ENCODE measurements at regions not wholly inside any gene's neighbourhood (a gene's known extent, or its start where the extent isn't known, plus 50 kb on each side); places are given as distances from the start of the nearest gene placed in this dataset.

GRCh38 chr22:26753125-26753862 is 95.9 kb downstream of the MIAT start:
- Histone ChIP-seq H3K4me3 (ENCODE audit: low read length) (no peak overlapping the region), H3K36me3 (ENCODE audit: control insufficient read depth, insufficient read depth, low read length) (no peaks in the 10 kb centered on the region), H3K9me3 (replicated peaks; ENCODE audit: control insufficient read depth, low read depth, low read length) (peaks cover 6% of the 10 kb centered on the region), H3K27me3 (ENCODE audit: control insufficient read depth, insufficient read depth, low read length) (no peaks in the 10 kb centered on the region), H3K4me1 (ENCODE audit: control insufficient read depth, insufficient read depth, low read length) (peaks cover 2% of the 10 kb centered on the region), H3K27ac (ENCODE audit: low read length) (no peak overlapping the region)
- no peak for DNase-seq
- WGBS (ENCODE audit: insufficient coverage), result 86% methylated on average over 8 of the region's 10 CpGs

- Histone ChIP-seq H3K36me3 (ENCODE audit: control insufficient read depth, insufficient read depth, low read length) (no peaks in the 10 kb centered on the region), H3K9me3 (replicated peaks; ENCODE audit: control insufficient read depth, low read depth, low read length) (peaks cover 6% of the 10 kb centered on the region), H3K4me3 (ENCODE audit: low read length) (peak overlapping the region; percentile 11), H3K27ac (ENCODE audit: low read length) (no peak overlapping the region), H3K27me3 (ENCODE audit: control insufficient read depth, insufficient read depth, low read length) (no peaks in the 10 kb centered on the region), H3K4me1 (ENCODE audit: control insufficient read depth, insufficient read depth, low read length) (peaks cover 2% of the 10 kb centered on the region)
- 3% methylated on average over 37 of the region's 47 CpGs for WGBS (ENCODE audit: insufficient coverage)
- peak; percentile 61 for DNase-seq
Measured at GRCh38 chr22:26756675-26757293, 99.4 kb downstream of the MIAT start.

- WGBS (ENCODE audit: insufficient coverage), result no CpG with 5 or more reads among the region's 4 CpGs
- H3K36me3 ChIP-seq (ENCODE audit: control insufficient read depth, insufficient read depth, low read length), result no peaks in the 10 kb centered on the region
Measured at GRCh38 chr22:26757496-26757895, 100.1 kb downstream of the MIAT start.

GRCh38 chr22:26762503-26763472 is 105.4 kb downstream of the MIAT start:
- Histone ChIP-seq H3K27me3 (ENCODE audit: control insufficient read depth, insufficient read depth, low read length) (no peaks in the 10 kb centered on the region), H3K27ac (ENCODE audit: low read length) (no peak overlapping the region), H3K4me3 (ENCODE audit: low read length) (no peak overlapping the region), H3K36me3 (ENCODE audit: control insufficient read depth, insufficient read depth, low read length) (no peaks in the 10 kb centered on the region), H3K9me3 (replicated peaks; ENCODE audit: control insufficient read depth, low read depth, low read length) (peaks cover 1% of the 10 kb centered on the region), H3K4me1 (ENCODE audit: control insufficient read depth, insufficient read depth, low read length) (peaks cover 3% of the 10 kb centered on the region)
- 81% methylated on average over 4 of the region's 17 CpGs for WGBS (ENCODE audit: insufficient coverage)
- no peak for DNase-seq

More at GRCh38 chr22:26757496-26757895, 100.1 kb downstream of the MIAT start:
- Histone ChIP-seq H3K4me1 (ENCODE audit: control insufficient read depth, insufficient read depth, low read length) (peaks cover 2% of the 10 kb centered on the region), H3K9me3 (replicated peaks; ENCODE audit: control insufficient read depth, low read depth, low read length) (peaks cover 4% of the 10 kb centered on the region), H3K27me3 (ENCODE audit: control insufficient read depth, insufficient read depth, low read length) (no peaks in the 10 kb centered on the region), H3K4me3 (ENCODE audit: low read length) (no peak overlapping the region), H3K27ac (ENCODE audit: low read length) (no peak overlapping the region)
- no peak for DNase-seq

- Histone ChIP-seq H3K4me1 (ENCODE audit: control insufficient read depth, insufficient read depth, low read length) (peaks cover 3% of the 10 kb centered on the region), H3K27ac (ENCODE audit: low read length) (peak overlapping the region; percentile 33), H3K9me3 (replicated peaks; ENCODE audit: control insufficient read depth, low read depth, low read length) (no peaks in the 10 kb centered on the region), H3K4me3 (ENCODE audit: low read length) (no peak overlapping the region), H3K27me3 (ENCODE audit: control insufficient read depth, insufficient read depth, low read length) (no peaks in the 10 kb centered on the region), H3K36me3 (ENCODE audit: control insufficient read depth, insufficient read depth, low read length) (no peaks in the 10 kb centered on the region)
- 58% methylated on average over 10 of the region's 16 CpGs for WGBS (ENCODE audit: insufficient coverage)
- DNase-seq, result peak; percentile 77
Measured at GRCh38 chr22:26763633-26764361, 106.4 kb downstream of the MIAT start.

- no peak for DNase-seq
- Histone ChIP-seq H3K27ac (ENCODE audit: low read length) (no peak overlapping the region), H3K9me3 (replicated peaks; ENCODE audit: control insufficient read depth, low read depth, low read length) (no peaks in the 10 kb centered on the region), H3K27me3 (ENCODE audit: control insufficient read depth, insufficient read depth, low read length) (no peaks in the 10 kb centered on the region), H3K4me1 (ENCODE audit: control insufficient read depth, insufficient read depth, low read length) (peaks cover 3% of the 10 kb centered on the region), H3K4me3 (ENCODE audit: low read length) (no peak overlapping the region), H3K36me3 (ENCODE audit: control insufficient read depth, insufficient read depth, low read length) (no peaks in the 10 kb centered on the region)
- WGBS (ENCODE audit: insufficient coverage), result 92% methylated on average over 18 of the region's 19 CpGs
Measured at GRCh38 chr22:26766510-26767350, 109.3 kb downstream of the MIAT start.

GRCh38 chr22:26767351-26768155 is 110.2 kb downstream of the MIAT start:
- no peak overlapping the region for H3K27ac ChIP-seq (ENCODE audit: low read length)
- no peak overlapping the region for H3K4me3 ChIP-seq (ENCODE audit: low read length)
- WGBS (ENCODE audit: insufficient coverage), result 76% methylated on average over 9 of the region's 15 CpGs
- no peak for DNase-seq
- H3K27me3 ChIP-seq (ENCODE audit: control insufficient read depth, insufficient read depth, low read length), result no peaks in the 10 kb centered on the region
- H3K9me3 ChIP-seq (replicated peaks; ENCODE audit: control insufficient read depth, low read depth, low read length), result no peaks in the 10 kb centered on the region
- H3K4me1 ChIP-seq (ENCODE audit: control insufficient read depth, insufficient read depth, low read length), result peaks cover 3% of the 10 kb centered on the region
- no peaks in the 10 kb centered on the region for H3K36me3 ChIP-seq (ENCODE audit: control insufficient read depth, insufficient read depth, low read length)

GRCh38 chr22:26768156-26768515 is 110.7 kb downstream of the MIAT start:
- Histone ChIP-seq H3K27me3 (ENCODE audit: control insufficient read depth, insufficient read depth, low read length) (no peaks in the 10 kb centered on the region), H3K4me3 (ENCODE audit: low read length) (no peak overlapping the region), H3K9me3 (replicated peaks; ENCODE audit: control insufficient read depth, low read depth, low read length) (no peaks in the 10 kb centered on the region), H3K27ac (ENCODE audit: low read length) (no peak overlapping the region), H3K36me3 (ENCODE audit: control insufficient read depth, insufficient read depth, low read length) (no peaks in the 10 kb centered on the region), H3K4me1 (ENCODE audit: control insufficient read depth, insufficient read depth, low read length) (peaks cover 3% of the 10 kb centered on the region)
- DNase-seq, result no peak
- 76% methylated on average over 2 of the region's 9 CpGs for WGBS (ENCODE audit: insufficient coverage)
